Mucosa of descending colon (tissue), 3 donors: ENCODE measurements at regions not wholly inside any gene's neighbourhood (a gene's known extent, or its start where the extent isn't known, plus 50 kb on each side); places are given as distances from the start of the nearest gene placed in this dataset.

ENCODE experiments used
- ATAC-seq: fragments of 200-7000 bp; cut with Tn5 transposase; one replicate; pipeline ENCODE4 v1.9.1; 2020; ENCODE audit warnings: mild to moderate bottlenecking, moderate library complexity
- DNase-seq, 3 donors: peaks; one replicate each; pipeline ENCODE4 v3.0.0-alpha.2; 2020
- H3K36me3 ChIP-seq: fragments of 200-600 bp; one replicate; pipeline ENCODE4 v1.8.0; 2021; ENCODE audit warnings: low read depth, mild to moderate bottlenecking
- H3K4me1 ChIP-seq: fragments of 200-600 bp; one replicate; pipeline ENCODE4 v1.8.0; 2021; ENCODE audit warnings: low read depth, mild to moderate bottlenecking
- H3K4me3 ChIP-seq: fragments of 200-600 bp; one replicate; pipeline ENCODE4 v1.8.0; 2021; ENCODE audit warnings: mild to moderate bottlenecking
- H3K9me3 ChIP-seq: fragments of 200-600 bp; one replicate; pipeline ENCODE4 v1.8.0; 2021; ENCODE audit warnings: mild to moderate bottlenecking
- CTCF ChIP-seq: fragments of 200-600 bp; IDR thresholded peaks from one replicate; pipeline ENCODE4 v1.8.0; 2022; ENCODE audit warnings: antibody characterized with exemption, mild to moderate bottlenecking
- intact Hi-C, 2 donors: fragments of 100-400 bp; cut with DNase I in 1 of 2; cut with micrococcal nuclease in 1 of 2; formaldehyde crosslinking; loops; one replicate each; pipeline versions ENCODE4 v1.11.0 to v1.11.1; 2022; cut with DNase I, micrococcal nuclease
- donor health status: DM: no; HTN: no; CAD: no; lungs with moderate emphysema.
- donor health status: DM: no; HTN: no; CAD: no.
- donor health status: DM: no; HTN: yes; CAD: no.

GRCh38 chr7:35482231-35482630 lies 212.7 kb downstream of the HERPUD2 start:
- no peak overlapping the region for H3K4me3 ChIP-seq
- H3K36me3 ChIP-seq = no peaks in the 10 kb centered on the region
- H3K4me1 ChIP-seq = no peaks in the 10 kb centered on the region
- intact Hi-C loops = no loop called here
- H3K9me3 ChIP-seq = no peaks in the 10 kb centered on the region
- no peak for TF ChIP-seq CTCF
- DNase-seq (no peak), ATAC-seq (no peak)

- intact Hi-C loops = no loop called here
- no peak for ATAC-seq
- Histone ChIP-seq H3K4me1 (no peaks in the 10 kb centered on the region), H3K4me3 (no peak overlapping the region), H3K9me3 (no peaks in the 10 kb centered on the region), H3K36me3 (no peaks in the 10 kb centered on the region)
- no peak for DNase-seq
- no peak for TF ChIP-seq CTCF
These were observed 214.1 kb downstream of the HERPUD2 start for GRCh38 chr7:35480806-35481205.

GRCh38 chr7:35477609-35478008 lies 217.3 kb downstream of the HERPUD2 start:
- Histone ChIP-seq H3K4me3 (no peak overlapping the region), H3K36me3 (no peaks in the 10 kb centered on the region), H3K4me1 (no peaks in the 10 kb centered on the region), H3K9me3 (no peaks in the 10 kb centered on the region)
- TF ChIP-seq CTCF = no peak
- DNase-seq (no peak), ATAC-seq (no peak)
- intact Hi-C loops = no loop called here

- Histone ChIP-seq H3K4me1 (no peaks in the 10 kb centered on the region), H3K4me3 (no peak overlapping the region), H3K9me3 (no peaks in the 10 kb centered on the region), H3K36me3 (no peaks in the 10 kb centered on the region)
- TF ChIP-seq CTCF = no peak
- DNase-seq (no peak), ATAC-seq (no peak)
- intact Hi-C loops = no loop called here
These were observed 220.2 kb upstream of the TBX20 start for GRCh38 chr7:35474100-35474499.

- intact Hi-C loops = no loop called here
- TF ChIP-seq CTCF = no peak
- H3K4me3 ChIP-seq = no peak overlapping the region
- no peaks in the 10 kb centered on the region for H3K36me3 ChIP-seq
- no peaks in the 10 kb centered on the region for H3K4me1 ChIP-seq
- no peaks in the 10 kb centered on the region for H3K9me3 ChIP-seq
- DNase-seq = no peak
- no peak for ATAC-seq
These were observed 214.7 kb upstream of the TBX20 start for GRCh38 chr7:35468606-35469005.

- H3K36me3 ChIP-seq = no peaks in the 10 kb centered on the region
- ATAC-seq (no peak), DNase-seq (no peak)
- intact Hi-C loops = no loop called here
- TF ChIP-seq CTCF = no peak
- H3K4me3 ChIP-seq = no peak overlapping the region
- H3K4me1 ChIP-seq = no peaks in the 10 kb centered on the region
- H3K9me3 ChIP-seq = no peaks in the 10 kb centered on the region
These were observed 213.6 kb upstream of the TBX20 start for GRCh38 chr7:35467456-35467978.
